ENCODE measurements at regions not wholly inside any gene's neighbourhood (a gene's known extent, or its start where the extent isn't known, plus 50 kb on each side); places are given as distances from the start of the nearest gene placed in this dataset.

DNA sequence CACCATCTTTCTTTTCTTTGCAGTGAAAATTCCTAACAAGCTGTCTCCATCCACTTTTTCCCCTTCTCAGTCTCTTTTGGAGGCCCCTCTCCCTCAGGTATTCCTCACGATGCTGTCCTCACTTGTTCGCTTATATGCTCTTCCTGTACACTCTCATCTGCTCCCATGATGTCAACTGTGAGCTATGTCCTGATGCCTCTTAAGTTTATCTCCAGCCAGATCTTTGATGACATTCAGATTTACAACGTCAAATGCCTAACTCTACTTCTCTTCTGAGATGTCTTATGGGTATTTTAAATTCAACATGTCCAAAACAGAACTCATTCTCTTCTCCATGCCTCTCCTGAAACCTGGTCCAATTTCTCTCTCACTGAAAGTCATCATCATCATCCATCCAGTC lies 55.1 kb upstream of the SERTAD2 start:
- Histone ChIP-seq H3K9me3 (ENCODE audit: low read depth, low read length, poor library complexity, severe bottlenecking) (no peaks in the 10 kb centered on the region), H3K27me3 (replicated peaks; ENCODE audit: insufficient read depth, low read depth, low read length, poor library complexity) (no peaks in the 10 kb centered on the region), H3K36me3 (ENCODE audit: insufficient read depth, low read length, poor library complexity, severe bottlenecking) (no peaks in the 10 kb centered on the region), H3K4me1 (ENCODE audit: insufficient read depth, low read length, poor library complexity, severe bottlenecking) (peaks cover 5% of the 10 kb centered on the region), H3K4me3 (ENCODE audit: low read depth, low read length, poor library complexity, severe bottlenecking) (no peak overlapping the region), H3K27ac (ENCODE audit: low read depth, low read length, poor library complexity, severe bottlenecking) (no peak overlapping the region)
- ChIA-PET CTCF (no interaction called here), POLR2A (ENCODE audit: low non-redundant PET) (no interaction called here)
- intact Hi-C loops (cut with micrococcal nuclease; ENCODE audit: unreplicated experiment): no loop called here
- no TSS peak for BruUV-seq (replicated peaks)
- no peak for TF ChIP-seq EZH2 (IDR thresholded peaks at IDR 0.05; ENCODE audit: borderline replicate concordance, low read depth, low read length, poor library complexity, severe bottlenecking)
- TF ChIP-seq, protein P1, sequence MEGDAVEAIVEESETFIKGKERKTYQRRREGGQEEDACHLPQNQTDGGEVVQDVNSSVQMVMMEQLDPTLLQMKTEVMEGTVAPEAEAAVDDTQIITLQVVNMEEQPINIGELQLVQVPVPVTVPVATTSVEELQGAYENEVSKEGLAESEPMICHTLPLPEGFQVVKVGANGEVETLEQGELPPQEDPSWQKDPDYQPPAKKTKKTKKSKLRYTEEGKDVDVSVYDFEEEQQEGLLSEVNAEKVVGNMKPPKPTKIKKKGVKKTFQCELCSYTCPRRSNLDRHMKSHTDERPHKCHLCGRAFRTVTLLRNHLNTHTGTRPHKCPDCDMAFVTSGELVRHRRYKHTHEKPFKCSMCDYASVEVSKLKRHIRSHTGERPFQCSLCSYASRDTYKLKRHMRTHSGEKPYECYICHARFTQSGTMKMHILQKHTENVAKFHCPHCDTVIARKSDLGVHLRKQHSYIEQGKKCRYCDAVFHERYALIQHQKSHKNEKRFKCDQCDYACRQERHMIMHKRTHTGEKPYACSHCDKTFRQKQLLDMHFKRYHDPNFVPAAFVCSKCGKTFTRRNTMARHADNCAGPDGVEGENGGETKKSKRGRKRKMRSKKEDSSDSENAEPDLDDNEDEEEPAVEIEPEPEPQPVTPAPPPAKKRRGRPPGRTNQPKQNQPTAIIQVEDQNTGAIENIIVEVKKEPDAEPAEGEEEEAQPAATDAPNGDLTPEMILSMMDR (conservative IDR thresholded peaks at IDR 0.05; ENCODE audit: low read depth, low read length): no peak
- no peak for DNase-seq (ENCODE audit: low spot score)

DNA sequence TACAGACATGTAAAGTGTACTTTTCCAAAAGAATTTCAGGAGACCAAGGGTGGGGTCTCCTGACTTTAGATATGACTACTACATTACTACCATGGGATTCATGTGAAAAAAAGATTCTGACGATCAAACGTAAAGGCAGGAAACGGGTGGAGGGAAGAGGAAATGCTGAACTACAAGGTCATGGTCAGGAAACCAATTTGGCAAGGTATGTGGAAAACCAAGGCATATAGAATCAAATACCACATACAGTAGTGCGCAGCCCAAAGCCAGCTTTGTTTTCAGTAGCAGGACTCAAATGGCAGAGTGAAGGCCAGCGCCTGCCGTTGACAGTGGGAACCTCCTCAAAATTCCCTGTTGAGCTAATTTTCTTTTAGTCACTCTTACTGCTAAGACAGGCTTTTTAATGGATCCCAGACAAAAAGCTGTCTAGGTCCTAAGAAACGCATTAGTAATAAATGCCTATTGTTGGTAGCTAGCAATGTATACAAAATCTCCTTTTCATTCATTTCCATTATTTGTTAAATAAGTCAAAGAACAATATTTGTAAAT lies 57.6 kb upstream of the SERTAD2 start:
- Histone ChIP-seq H3K4me1 (ENCODE audit: insufficient read depth, low read length, poor library complexity, severe bottlenecking) (peaks cover 5% of the 10 kb centered on the region), H3K36me3 (ENCODE audit: insufficient read depth, low read length, poor library complexity, severe bottlenecking) (no peaks in the 10 kb centered on the region), H3K27me3 (replicated peaks; ENCODE audit: insufficient read depth, low read depth, low read length, poor library complexity) (no peaks in the 10 kb centered on the region), H3K4me3 (ENCODE audit: low read depth, low read length, poor library complexity, severe bottlenecking) (no peak overlapping the region), H3K27ac (ENCODE audit: low read depth, low read length, poor library complexity, severe bottlenecking) (no peak overlapping the region), H3K9me3 (ENCODE audit: low read depth, low read length, poor library complexity, severe bottlenecking) (no peaks in the 10 kb centered on the region)
- POLR2A ChIA-PET (ENCODE audit: low non-redundant PET): no interaction called here
- CTCF ChIA-PET: no interaction called here
- intact Hi-C loops (cut with micrococcal nuclease; ENCODE audit: unreplicated experiment): no loop called here
- no TSS peak for BruUV-seq (replicated peaks)
- peak; percentile 22 for DNase-seq (ENCODE audit: low spot score)
- TF ChIP-seq, protein P1 (conservative IDR thresholded peaks at IDR 0.05; ENCODE audit: low read depth, low read length): no peak
- TF ChIP-seq EZH2 (IDR thresholded peaks at IDR 0.05; ENCODE audit: borderline replicate concordance, low read depth, low read length, poor library complexity, severe bottlenecking): no peak

DNA sequence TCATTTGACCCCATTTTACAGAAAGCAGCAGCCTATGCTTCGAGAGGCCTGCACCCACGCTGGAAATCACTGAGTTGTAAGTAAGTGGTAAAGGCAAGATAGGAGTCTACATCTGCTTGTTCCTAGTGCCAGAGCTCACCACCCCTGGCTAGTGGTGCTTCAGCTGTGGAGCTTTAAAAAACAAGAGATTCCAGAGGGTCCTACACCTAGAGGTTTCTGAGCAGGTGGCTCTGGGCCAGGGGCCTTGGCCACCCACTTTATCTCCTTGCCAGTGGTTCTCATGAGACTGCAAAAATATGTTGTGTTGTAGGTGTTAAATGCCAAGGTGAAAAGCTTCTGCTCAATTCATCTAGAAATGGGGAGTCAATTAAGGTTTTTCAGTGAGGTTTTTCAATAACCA lies 60.0 kb upstream of the SERTAD2 start:
- H3K27ac ChIP-seq (ENCODE audit: low read depth, low read length, poor library complexity, severe bottlenecking): no peak overlapping the region
- no peaks in the 10 kb centered on the region for H3K9me3 ChIP-seq (ENCODE audit: low read depth, low read length, poor library complexity, severe bottlenecking)
- no peaks in the 10 kb centered on the region for H3K36me3 ChIP-seq (ENCODE audit: insufficient read depth, low read length, poor library complexity, severe bottlenecking)
- TF ChIP-seq, protein P1 (conservative IDR thresholded peaks at IDR 0.05; ENCODE audit: low read depth, low read length): no peak
- TF ChIP-seq EZH2 (IDR thresholded peaks at IDR 0.05; ENCODE audit: borderline replicate concordance, low read depth, low read length, poor library complexity, severe bottlenecking): no peak
- H3K27me3 ChIP-seq (replicated peaks; ENCODE audit: insufficient read depth, low read depth, low read length, poor library complexity): no peaks in the 10 kb centered on the region
- peaks cover 5% of the 10 kb centered on the region for H3K4me1 ChIP-seq (ENCODE audit: insufficient read depth, low read length, poor library complexity, severe bottlenecking)
- no peak for DNase-seq (ENCODE audit: low spot score)
- intact Hi-C loops (cut with micrococcal nuclease; ENCODE audit: unreplicated experiment): no loop called here
- POLR2A ChIA-PET (ENCODE audit: low non-redundant PET): no interaction called here
- BruUV-seq (replicated peaks): no TSS peak
- H3K4me3 ChIP-seq (ENCODE audit: low read depth, low read length, poor library complexity, severe bottlenecking): no peak overlapping the region
- CTCF ChIA-PET: no interaction called here

Data from A673 (cell line).